ENCODE measurements at regions not wholly inside any gene's neighbourhood (a gene's known extent, or its start where the extent isn't known, plus 50 kb on each side); places are given as distances from the start of the nearest gene placed in this dataset.

DNA sequence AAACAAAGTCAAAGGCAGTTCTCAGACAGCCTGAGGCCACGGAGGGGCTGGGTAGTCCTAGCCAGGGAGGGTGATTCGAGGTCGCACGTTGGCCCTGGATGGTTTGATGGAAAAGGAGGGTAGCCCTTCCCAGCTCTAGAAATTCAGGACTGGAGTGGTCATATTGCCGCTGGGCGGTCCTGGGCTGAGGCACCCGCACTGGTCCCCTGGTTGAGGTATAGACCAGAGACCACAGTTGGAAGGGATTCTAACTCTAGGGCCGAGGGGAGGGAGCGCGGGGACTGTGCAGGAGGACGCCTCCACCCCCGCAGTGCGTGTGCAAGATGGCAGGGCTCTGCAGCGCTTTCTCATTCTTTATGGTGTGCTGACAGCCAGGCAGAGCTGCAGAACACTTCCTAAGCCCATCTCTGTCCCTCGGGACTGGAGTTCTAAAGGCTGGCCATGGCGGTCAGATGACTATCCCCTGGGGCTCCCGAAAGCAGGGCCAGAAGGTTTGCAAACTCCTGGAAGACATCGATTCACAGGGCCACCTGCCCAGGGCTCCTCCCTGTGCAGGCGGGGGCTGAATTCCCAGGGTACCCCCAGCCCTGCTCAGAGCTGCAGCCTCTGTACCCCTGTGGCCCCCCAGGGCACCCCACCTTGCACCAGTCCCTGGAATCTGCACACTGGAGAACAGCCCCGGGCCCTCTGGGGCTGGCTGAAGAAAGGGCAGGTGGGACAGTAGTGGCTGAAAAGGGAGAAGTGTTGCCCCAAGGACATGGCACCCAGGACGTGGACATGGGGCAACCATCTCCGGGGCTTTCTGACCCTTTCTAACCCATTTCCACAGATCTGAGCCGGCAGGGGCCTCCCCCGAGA lies 51.0 kb upstream of the ELN start:
- H3K9me3 Mint-ChIP-seq (ENCODE audit: unreplicated experiment) = no peaks in the 10 kb centered on the region
- H3K4me3 Mint-ChIP-seq (ENCODE audit: unreplicated experiment) = no peak overlapping the region
- no peak for DNase-seq (ENCODE audit: unreplicated experiment)
- intact Hi-C loops (cut with micrococcal nuclease) = no loop called here
- H3K4me1 Mint-ChIP-seq (ENCODE audit: insufficient read depth, unreplicated experiment) = no peaks in the 10 kb centered on the region
- POLR2A ChIA-PET = no interaction called here
- CTCF ChIA-PET = interaction anchor here (0.9 kb wide), 1 partner anchor 114 kb away, joined by 4 read pairs; no protein-coding TSS in a partner anchor
- no TSS peak for BruUV-seq (replicated peaks)
- no peak overlapping the region for H3K27ac Mint-ChIP-seq (ENCODE audit: low read depth, unreplicated experiment)
- TF ChIP-seq, protein P1, sequence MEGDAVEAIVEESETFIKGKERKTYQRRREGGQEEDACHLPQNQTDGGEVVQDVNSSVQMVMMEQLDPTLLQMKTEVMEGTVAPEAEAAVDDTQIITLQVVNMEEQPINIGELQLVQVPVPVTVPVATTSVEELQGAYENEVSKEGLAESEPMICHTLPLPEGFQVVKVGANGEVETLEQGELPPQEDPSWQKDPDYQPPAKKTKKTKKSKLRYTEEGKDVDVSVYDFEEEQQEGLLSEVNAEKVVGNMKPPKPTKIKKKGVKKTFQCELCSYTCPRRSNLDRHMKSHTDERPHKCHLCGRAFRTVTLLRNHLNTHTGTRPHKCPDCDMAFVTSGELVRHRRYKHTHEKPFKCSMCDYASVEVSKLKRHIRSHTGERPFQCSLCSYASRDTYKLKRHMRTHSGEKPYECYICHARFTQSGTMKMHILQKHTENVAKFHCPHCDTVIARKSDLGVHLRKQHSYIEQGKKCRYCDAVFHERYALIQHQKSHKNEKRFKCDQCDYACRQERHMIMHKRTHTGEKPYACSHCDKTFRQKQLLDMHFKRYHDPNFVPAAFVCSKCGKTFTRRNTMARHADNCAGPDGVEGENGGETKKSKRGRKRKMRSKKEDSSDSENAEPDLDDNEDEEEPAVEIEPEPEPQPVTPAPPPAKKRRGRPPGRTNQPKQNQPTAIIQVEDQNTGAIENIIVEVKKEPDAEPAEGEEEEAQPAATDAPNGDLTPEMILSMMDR (IDR thresholded peaks at IDR 0.05; ENCODE audit: unreplicated experiment) = no peak
- peaks cover 7% of the 10 kb centered on the region for H3K27me3 Mint-ChIP-seq (ENCODE audit: insufficient read depth, unreplicated experiment)
- H3K36me3 Mint-ChIP-seq (ENCODE audit: insufficient read depth, unreplicated experiment) = no peaks in the 10 kb centered on the region

DNA sequence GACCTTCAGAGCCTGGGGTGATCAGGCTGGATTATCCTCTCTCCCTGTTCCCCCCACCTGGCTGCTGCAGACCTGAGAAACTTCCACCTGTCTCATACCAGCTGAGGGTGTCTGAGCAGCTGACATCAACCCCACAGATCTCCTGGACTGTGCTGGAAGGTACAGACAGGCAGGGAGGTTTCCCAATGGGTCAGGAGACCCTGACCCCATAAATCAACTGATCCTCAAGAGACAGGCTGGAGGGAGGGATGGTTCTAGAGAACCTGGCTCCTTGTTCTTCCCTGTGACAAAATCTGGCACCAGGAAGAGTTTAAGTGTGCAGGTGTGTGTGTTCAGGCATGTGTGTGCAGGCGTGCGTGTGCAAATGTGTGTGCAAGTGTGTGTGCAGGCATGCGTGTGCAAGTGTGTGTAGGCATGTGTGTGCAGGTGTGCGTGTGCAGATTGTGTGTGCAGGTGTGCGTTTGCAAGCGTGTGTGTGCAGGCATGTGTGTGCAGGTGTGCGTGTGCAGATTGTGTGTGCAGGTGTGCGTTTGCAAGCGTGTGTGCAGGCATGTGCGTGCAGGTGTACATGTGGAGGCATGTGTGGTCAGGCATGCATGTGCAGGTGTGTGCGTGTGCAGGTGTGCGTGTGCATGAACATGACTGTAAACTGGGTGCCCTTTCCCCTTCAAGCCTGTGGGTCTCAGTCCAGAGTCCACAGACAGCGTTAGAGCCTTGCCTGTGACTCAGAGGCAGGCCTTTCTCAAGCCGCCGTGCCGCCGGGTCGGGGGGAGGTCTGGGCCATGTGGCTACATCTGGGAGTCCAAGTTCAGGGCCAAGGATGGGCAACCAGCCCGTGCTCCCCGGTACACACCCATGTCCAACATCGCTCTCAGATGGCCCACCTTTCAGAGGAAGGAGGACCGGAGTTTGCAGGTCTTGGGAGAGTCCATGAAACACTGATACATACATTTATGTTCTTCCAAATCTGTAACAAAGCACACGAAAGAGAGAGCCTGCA lies 50.1 kb upstream of the ELN start:
- H3K4me3 Mint-ChIP-seq (ENCODE audit: unreplicated experiment) = no peak overlapping the region
- H3K36me3 Mint-ChIP-seq (ENCODE audit: insufficient read depth, unreplicated experiment) = no peaks in the 10 kb centered on the region
- no peaks in the 10 kb centered on the region for H3K9me3 Mint-ChIP-seq (ENCODE audit: unreplicated experiment)
- BruUV-seq (replicated peaks) = no TSS peak
- ChIA-PET POLR2A (no interaction called here), CTCF (interaction anchor here (0.5 to 1.3 kb wide), 2 partner anchors 49 to 54 kb away, joined by 3 to 6 read pairs; no protein-coding TSS in a partner anchor)
- peaks cover 14% of the 10 kb centered on the region for H3K27me3 Mint-ChIP-seq (ENCODE audit: insufficient read depth, unreplicated experiment)
- DNase-seq (ENCODE audit: unreplicated experiment) = no peak
- no peaks in the 10 kb centered on the region for H3K4me1 Mint-ChIP-seq (ENCODE audit: insufficient read depth, unreplicated experiment)
- H3K27ac Mint-ChIP-seq (ENCODE audit: low read depth, unreplicated experiment) = no peak overlapping the region
- intact Hi-C loops (cut with micrococcal nuclease) = no loop called here
- TF ChIP-seq, protein P1 (IDR thresholded peaks at IDR 0.05; ENCODE audit: unreplicated experiment) = no peak
